WI38 (cell line): ENCODE measurements at regions not wholly inside any gene's neighbourhood (a gene's known extent, or its start where the extent isn't known, plus 50 kb on each side); places are given as distances from the start of the nearest gene placed in this dataset.

ENCODE experiments used
- H3K4me3 ChIP-seq: 2 replicates; pipeline ENCODE4 v1.5.1; 2011; ENCODE audit warnings: low read depth, mild to moderate bottlenecking, control low read depth, low read length
- TF ChIP-seq, protein P1 (sequence below): IDR thresholded peaks from 2 replicates; pipeline ENCODE4 v1.5.1; 2012; ENCODE audit warnings: low read depth, mild to moderate bottlenecking, control low read depth, low read length

DNA sequence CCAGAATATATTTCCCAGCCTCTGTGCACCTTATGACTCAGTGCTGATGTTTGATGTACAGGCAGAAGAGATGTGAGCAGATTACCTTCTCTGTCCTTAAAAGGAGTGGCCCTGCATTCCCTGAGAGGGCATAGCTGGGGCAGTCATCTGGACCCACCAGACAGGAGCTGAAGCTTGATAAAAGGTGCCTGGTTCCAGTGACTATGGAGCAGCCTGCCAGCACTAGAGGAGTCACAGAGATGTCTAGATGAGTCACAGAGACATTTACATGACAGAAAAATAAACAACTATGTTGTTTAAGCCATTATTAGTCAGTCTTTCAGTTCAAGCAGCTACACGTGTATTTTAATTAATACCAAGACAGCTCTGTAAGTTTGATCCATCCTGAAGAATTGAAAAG, 237.1 kb upstream of the MOCS1 start:
- TF ChIP-seq, protein P1, sequence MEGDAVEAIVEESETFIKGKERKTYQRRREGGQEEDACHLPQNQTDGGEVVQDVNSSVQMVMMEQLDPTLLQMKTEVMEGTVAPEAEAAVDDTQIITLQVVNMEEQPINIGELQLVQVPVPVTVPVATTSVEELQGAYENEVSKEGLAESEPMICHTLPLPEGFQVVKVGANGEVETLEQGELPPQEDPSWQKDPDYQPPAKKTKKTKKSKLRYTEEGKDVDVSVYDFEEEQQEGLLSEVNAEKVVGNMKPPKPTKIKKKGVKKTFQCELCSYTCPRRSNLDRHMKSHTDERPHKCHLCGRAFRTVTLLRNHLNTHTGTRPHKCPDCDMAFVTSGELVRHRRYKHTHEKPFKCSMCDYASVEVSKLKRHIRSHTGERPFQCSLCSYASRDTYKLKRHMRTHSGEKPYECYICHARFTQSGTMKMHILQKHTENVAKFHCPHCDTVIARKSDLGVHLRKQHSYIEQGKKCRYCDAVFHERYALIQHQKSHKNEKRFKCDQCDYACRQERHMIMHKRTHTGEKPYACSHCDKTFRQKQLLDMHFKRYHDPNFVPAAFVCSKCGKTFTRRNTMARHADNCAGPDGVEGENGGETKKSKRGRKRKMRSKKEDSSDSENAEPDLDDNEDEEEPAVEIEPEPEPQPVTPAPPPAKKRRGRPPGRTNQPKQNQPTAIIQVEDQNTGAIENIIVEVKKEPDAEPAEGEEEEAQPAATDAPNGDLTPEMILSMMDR, result no peak
- H3K4me3 ChIP-seq, result no peak overlapping the region

DNA sequence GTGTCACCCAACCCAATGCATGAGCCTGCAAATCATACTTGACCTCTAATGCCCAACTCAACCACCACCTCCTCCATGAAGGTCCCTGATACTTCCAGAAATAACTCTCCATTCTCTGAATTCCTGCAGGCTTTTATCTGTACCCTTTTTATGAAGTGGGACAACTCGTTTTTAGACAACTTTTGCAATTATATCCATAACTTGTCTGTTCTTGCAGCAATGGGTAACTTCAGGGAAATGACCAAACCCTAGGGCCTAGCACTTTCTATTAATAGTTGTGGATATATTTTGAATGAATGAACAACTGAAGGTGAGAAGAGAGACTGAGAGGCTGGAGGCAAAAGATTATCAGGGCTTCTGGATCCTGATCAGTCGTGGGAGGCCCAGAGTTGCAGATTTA, 236.6 kb upstream of the MOCS1 start:
- TF ChIP-seq, protein P1, result no peak
- no peak overlapping the region for H3K4me3 ChIP-seq

DNA sequence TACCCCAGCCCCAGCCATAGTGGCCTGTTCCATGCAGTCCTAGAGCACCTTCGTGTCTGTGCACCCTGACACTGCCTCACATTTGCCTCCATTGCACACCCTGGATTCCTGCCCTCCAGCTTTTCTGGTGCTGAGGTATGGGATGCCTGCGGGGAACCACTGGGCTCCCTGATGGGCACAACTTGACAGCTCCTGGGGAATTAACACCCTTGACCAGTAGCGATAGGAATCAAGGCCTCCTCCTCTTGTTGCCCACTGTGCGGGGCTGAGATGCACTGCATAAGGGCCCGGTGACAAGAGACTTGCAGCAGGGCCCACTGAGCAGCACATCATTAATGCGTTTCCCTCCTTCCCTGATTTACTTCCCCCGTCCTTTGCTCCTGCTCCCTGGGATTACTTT, 235.6 kb upstream of the MOCS1 start:
- H3K4me3 ChIP-seq, result no peak overlapping the region

DNA sequence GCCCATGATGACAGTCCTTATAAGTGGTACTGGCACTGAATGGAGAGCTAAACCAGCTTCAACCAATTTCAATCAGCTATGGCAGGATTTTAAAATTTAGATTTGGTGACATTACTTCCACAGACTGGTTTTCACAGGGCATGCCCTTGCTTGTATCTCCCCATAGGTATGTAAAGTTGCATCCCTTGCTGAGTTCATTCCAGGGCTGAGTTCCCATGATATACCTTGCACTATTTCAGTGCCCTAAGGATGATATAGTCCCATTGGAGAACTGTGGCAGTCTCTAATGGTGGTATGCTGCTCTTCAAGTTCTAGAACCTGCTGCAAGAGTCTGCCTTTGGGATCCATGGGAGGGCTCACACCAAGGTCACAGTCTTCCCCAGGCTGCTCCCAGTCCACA, 232.7 kb upstream of the MOCS1 start:
- H3K4me3 ChIP-seq, result no peak overlapping the region
- TF ChIP-seq, protein P1, result no peak

More for the DNA sequence above, 235.6 kb upstream of the MOCS1 start:
- TF ChIP-seq, protein P1, result no peak

DNA sequence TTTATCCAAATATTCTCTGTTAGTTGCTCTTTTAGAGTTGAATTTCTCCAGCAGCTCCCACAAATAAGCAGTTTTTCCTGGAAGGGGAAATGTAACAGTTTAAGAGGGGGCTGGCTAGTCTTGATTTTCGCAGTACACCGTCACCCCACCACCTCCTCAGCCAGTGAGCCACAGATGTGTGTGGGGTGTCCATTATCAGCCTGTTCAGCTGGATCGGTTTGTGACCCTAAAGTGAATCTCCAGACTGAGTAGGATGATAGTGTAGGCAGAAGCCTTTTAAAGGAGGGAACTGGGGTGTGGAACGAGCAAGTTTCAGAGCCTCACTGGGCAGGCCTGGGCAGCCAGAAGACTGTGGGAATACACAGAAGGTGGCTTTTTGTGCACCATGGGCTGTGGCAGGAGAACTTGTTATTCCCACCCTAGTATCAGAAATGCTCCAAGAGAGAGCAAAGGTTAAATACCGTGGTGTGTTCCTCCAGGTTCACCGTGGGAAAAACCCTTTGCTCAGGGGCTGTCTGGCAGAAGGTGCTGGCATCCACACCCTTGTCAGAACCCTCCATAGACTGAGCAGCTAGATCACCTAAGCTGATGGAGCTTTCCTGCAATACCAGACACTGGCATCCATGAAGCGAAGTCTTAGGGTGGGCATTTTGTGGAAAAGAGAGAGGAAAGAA, 230.9 kb upstream of the MOCS1 start:
- TF ChIP-seq, protein P1, result no peak
- H3K4me3 ChIP-seq, result no peak overlapping the region

DNA sequence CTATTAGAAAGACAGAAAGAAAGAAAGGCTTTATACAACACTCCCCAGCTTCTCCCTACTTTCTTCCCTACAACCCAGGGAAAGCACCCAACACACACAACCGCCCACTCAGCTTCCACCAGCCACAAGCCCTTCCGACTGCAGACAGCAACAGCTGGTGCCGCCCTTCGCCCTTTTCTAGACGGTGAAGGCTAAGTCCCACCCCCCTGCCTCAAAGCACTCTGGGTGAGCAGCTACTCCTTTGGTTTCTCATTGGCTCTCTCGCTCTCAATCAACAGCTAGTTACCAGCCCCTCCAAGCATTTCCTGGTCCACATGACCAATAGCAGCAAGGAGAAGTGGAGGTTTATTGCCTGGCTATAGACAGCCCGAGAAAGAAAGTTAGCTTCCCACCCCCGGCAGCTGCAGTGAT, 230.1 kb upstream of the MOCS1 start:
- H3K4me3 ChIP-seq, result no peak overlapping the region
- TF ChIP-seq, protein P1, result no peak

DNA sequence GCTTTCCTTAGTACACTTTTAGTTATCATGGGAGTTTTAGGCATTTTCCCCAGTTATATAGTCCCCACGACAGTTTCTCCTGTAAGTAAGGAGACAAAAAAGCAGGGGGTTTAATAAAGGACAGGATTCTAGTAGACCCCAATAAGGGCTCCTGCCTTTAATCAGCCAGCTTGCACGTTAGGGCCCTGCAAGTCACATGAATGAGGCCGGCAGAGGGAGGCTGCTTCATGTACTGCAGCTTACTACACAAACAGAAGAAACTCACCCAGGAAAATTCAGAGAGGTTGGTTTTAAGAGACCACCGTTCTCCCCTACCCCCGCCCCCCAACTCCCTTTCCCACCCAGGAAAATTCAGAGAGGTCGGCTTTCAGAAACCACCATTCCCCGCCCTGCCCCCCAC, 229.7 kb upstream of the MOCS1 start:
- no peak overlapping the region for H3K4me3 ChIP-seq
- TF ChIP-seq, protein P1, result no peak
